ENCODE measurements at regions not wholly inside any gene's neighbourhood (a gene's known extent, or its start where the extent isn't known, plus 50 kb on each side); places are given as distances from the start of the nearest gene placed in this dataset.

DNA sequence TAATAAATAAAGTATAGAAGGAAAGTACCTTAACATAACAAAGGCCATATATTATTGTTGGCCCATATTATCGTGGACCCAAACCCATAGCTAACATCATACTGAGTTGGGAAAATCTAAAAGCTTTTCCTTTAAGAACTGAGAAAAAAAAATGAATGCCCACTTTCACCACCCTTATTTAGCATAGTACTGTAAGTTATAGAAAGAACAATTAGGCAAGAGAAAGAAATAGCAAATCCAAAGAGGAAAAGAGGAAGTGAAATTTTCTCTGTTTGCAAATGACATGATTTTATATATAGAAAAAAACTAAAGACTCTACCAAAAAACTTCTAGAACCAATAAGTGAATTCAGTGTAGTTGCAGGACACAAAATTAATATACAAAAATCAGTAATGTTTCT is 1854.6 kb downstream of the PCDH7 start:
- TF ChIP-seq REST (IDR thresholded peaks at IDR 0.05; ENCODE audit: low read depth) (no peak), POLR2A (IDR thresholded peaks at IDR 0.05; ENCODE audit: borderline replicate concordance, extremely low read depth, insufficient read depth, insufficient read length) (no peak), ATF3 (IDR thresholded peaks at IDR 0.05) (no peak)
- TF ChIP-seq, protein P1, sequence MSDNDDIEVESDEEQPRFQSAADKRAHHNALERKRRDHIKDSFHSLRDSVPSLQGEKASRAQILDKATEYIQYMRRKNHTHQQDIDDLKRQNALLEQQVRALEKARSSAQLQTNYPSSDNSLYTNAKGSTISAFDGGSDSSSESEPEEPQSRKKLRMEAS (IDR thresholded peaks at IDR 0.05), result no peak
- TF ChIP-seq, protein P2, sequence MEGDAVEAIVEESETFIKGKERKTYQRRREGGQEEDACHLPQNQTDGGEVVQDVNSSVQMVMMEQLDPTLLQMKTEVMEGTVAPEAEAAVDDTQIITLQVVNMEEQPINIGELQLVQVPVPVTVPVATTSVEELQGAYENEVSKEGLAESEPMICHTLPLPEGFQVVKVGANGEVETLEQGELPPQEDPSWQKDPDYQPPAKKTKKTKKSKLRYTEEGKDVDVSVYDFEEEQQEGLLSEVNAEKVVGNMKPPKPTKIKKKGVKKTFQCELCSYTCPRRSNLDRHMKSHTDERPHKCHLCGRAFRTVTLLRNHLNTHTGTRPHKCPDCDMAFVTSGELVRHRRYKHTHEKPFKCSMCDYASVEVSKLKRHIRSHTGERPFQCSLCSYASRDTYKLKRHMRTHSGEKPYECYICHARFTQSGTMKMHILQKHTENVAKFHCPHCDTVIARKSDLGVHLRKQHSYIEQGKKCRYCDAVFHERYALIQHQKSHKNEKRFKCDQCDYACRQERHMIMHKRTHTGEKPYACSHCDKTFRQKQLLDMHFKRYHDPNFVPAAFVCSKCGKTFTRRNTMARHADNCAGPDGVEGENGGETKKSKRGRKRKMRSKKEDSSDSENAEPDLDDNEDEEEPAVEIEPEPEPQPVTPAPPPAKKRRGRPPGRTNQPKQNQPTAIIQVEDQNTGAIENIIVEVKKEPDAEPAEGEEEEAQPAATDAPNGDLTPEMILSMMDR (IDR thresholded peaks at IDR 0.05 in 2 of 3, conservative IDR thresholded peaks at IDR 0.05 in 1 of 3; ENCODE audit: borderline replicate concordance in 1 of 3, insufficient read depth in 1 of 3, low read depth in 2 of 3, low read length in 2 of 3), result no peak

All from HCT116 (cell line).